GM19395 (cell line): ENCODE measurements at regions not wholly inside any gene's neighbourhood (a gene's known extent, or its start where the extent isn't known, plus 50 kb on each side); places are given as distances from the start of the nearest gene placed in this dataset.

Source experiments
- ATAC-seq: cut with Tn5 transposase; IDR thresholded peaks from one replicate; pipeline ENCODE4 v1.9.1; 2021; ENCODE audit warnings: mild to moderate bottlenecking, moderate library complexity; ENCODE audit not compliant: unreplicated experiment

GRCh38 chr13:104008541-104009435, 942.6 kb upstream of the SLC10A2 start:
- ATAC-seq, result no peak

- no peak for ATAC-seq
Observed at GRCh38 chr13:104008075-104008474, 941.9 kb upstream of the SLC10A2 start.

- no peak for ATAC-seq
Observed at GRCh38 chr13:104006625-104007075, 940.4 kb upstream of the SLC10A2 start.

GRCh38 chr13:104004572-104004971, 938.4 kb upstream of the SLC10A2 start:
- ATAC-seq, result no peak

DNA sequence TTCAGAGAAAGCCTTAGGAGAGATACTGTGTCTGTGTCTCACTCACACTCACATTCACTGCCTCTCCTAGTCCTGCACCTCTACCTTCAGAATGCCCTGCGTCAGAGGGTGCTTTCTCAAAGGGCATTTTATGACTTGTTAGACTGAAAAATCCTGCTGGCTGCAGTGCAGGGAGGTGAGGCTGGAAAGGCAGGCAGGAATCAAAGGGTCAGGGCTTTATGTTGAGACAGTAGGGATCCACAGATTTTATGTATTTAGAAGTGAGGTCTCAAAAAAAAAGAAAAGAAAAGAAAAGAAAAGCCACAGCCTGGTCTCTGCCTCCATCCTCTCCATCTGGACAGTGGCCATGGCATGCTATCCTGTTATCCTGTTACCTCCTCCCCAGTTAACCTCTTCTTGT, 936.0 kb upstream of the SLC10A2 start:
- no peak for ATAC-seq

DNA sequence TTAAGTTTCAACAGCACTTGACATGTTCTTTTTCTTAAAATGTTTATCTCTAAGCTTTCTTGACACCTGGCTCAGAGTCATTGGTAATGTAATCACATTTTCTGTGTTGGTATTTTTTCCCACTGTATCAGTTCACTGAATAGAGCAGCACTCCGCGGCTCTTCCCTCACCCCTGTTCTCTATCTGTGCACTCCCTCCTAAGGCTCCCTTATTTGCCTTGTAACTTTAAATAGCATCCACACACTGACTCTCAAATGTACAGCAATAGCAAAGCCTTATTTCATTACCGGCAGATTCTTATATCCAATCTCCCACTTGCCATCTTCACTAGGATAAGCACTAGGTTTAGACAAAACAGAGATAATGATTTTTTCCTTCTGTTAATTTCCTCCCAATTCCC, 935.5 kb upstream of the SLC10A2 start:
- ATAC-seq, result no peak

DNA sequence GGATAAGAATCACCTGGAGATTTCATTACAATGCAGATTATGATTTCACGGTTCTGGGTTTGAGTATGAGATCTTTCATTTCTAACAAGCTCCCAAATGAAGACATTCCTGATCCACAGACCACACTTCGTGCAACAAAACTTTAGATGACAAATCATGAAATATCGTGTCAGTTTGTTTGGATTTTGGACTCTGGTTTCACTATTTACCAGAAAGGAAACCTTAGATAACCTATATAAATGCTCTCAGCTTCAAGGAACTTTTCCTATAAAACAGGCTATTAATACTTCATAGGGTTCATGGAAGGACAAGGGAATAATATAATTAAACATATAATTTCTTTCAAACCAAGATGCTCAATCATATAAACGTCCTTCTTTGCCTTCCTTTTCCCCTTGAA, 930.5 kb upstream of the SLC10A2 start:
- no peak for ATAC-seq

DNA sequence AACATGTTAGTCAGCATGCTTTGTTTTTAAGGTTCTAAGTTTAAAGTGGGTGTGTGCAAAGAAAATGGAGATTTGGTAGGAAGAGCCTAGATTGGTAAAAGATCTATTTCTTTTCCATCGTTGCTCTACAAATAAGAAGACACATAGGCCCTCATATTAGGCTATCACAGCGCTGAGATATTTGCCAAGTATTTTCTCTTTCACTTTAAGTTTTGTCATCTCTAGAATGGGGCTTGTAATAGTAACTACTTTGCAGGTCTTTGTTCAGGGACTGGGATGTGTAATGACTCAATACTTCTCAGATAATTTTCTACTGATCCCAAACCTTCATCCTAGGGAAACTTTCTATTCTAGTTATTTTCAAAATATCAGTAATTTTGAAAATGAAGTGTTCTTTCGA, 917.7 kb upstream of the SLC10A2 start:
- no peak for ATAC-seq

DNA sequence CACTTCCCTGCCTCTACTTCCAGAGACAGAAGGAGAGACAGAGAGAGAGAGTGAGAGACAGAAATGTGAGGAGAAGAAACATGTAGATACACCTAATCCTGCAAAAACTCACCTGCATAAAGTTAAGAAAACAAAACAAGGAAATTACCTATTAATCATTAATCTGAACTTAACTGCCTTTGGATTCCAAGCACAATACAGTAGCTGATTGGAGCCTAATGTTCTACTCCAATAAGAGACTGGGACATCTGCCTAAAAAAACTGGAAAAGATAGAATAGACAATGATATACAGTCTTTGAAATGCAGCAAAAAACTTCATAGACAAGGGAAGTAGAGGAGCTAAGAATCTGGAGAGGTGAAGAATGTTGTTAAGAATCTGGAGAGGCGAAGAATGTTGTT, 910.2 kb upstream of the SLC10A2 start:
- no peak for ATAC-seq

DNA sequence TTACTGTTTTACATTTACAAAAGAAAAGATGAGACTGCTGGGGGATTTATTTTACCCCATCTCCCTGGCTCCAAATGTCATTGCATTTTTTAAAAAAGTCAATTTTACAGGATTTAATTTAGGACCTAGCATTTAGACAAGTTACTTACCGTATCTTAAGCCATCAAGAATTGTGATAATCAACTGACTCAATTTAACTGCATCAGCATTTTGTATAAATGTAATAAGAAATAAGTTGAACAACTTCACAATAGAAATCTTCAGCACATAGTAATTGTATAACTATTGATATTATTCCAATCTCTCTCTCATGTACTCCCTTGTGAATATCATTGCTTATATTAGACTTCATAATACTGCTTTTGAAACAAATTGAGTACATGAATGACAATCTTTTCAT, 907.5 kb upstream of the SLC10A2 start:
- ATAC-seq, result no peak

DNA sequence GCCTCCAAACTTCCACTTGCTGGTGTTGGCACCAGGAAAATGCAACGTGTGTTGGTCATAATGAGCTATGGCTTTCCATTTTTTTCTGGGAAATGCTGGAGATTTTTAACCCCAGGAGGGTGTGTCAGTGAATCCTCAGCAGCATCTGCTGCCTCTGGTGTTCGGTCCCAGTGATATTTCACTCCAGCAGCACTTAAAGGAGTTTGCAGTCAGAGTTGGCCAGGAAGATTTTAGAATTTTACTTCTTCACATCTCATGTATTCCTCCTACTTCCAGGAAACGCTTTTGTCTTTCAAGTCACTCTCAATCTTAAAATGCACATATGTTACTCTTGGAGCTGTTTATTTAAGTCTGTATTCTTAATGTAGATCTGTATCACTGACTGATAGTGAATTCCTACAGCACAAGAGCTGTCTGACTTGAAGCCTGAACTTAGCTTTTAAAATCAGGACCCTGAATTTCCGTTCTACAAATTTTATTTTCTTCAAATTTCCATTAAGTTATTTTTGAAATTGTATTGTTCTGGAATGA, 903.4 kb upstream of the SLC10A2 start:
- no peak for ATAC-seq

GRCh38 chr13:103965506-103966243, 899.5 kb upstream of the SLC10A2 start:
- no peak for ATAC-seq

GRCh38 chr13:103961784-103962183, 895.6 kb upstream of the SLC10A2 start:
- no peak for ATAC-seq

GRCh38 chr13:103961129-103961528, 894.9 kb upstream of the SLC10A2 start:
- ATAC-seq, result no peak

- no peak for ATAC-seq
Observed at GRCh38 chr13:103960001-103960400, 893.8 kb upstream of the SLC10A2 start.

GRCh38 chr13:103958691-103959090, 892.5 kb upstream of the SLC10A2 start:
- ATAC-seq, result no peak

GRCh38 chr13:103957939-103958338, 891.7 kb upstream of the SLC10A2 start:
- no peak for ATAC-seq

- no peak for ATAC-seq
Observed at GRCh38 chr13:103953859-103954258, 887.6 kb upstream of the SLC10A2 start.

GRCh38 chr13:103952183-103952582, 886.0 kb upstream of the SLC10A2 start:
- no peak for ATAC-seq

DNA sequence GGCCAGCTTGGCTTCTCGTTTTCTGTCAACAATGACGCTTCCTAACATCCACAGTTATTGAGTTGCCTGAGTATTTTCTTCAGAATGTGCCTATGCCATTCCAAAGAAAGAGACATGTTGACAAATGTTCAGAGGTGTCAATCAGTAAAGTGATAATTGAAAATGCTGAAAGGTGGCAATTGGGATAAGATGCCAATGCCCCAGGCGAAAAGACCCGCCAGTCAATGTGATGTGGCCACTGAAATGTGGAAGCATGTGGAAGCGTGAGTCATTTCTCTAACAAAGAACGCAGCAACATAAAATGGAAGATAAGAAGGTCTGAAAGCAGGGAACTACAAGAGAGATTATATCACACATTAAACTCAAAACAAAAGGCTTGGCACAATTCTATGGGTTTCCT, 882.2 kb upstream of the SLC10A2 start:
- no peak for ATAC-seq

DNA sequence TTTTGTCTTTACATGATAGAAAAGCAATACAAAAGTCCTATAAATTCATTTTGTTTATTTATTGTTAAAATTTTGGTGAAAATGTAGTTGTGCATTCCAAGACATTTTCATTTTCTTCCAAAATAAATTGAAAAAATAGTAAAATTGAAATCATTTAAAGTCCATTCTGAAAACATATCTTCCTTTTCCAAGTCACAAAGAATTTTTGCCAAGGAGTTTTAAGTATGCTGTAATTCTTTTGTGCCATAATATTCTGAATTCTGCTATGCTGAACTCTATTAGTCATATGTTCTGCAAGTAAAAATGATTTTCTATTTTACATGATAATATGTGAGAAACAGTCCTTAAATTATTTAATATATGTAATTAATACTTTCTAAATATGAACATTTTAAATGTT, 879.6 kb upstream of the SLC10A2 start:
- ATAC-seq, result no peak
